ENCODE measurements at regions not wholly inside any gene's neighbourhood (a gene's known extent, or its start where the extent isn't known, plus 50 kb on each side); places are given as distances from the start of the nearest gene placed in this dataset.

DNA sequence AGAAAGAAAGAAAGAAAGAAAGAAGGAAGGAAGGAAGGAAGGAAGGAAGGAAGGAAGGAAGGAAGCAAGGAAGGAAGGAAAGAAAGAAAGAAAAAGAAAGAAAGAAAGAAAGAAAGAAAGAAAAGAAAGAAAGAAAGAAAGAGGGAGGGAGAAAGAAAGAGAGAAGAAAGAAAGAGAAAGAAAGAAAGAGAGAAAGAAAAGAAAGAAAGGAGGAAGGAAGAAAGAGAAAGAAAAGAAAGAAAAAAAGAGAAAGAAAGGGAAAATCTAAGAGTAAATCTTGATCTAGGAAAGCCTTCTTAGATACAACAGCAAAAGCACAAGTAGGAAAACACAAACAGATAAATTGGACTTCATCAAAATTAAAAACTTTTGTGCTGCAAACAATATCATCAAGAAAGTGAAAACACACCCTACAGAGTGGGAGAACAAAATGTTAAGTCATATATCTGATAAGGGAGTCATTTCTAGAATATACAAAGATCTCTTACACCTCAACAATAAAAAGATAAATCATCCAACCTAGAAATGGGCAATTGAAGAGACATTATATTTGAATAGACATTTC is 116.8 kb upstream of the FGF3 start:
- H3K4me1 ChIP-seq (ENCODE audit: insufficient read depth, low read length, poor library complexity, severe bottlenecking): no peaks in the 10 kb centered on the region
- no peaks in the 10 kb centered on the region for H3K79me2 ChIP-seq (ENCODE audit: insufficient read depth, low read length)
- no peaks in the 10 kb centered on the region for H3K36me3 ChIP-seq (ENCODE audit: insufficient read depth, low read length)
- H2AFZ ChIP-seq (ENCODE audit: low read length): no peak overlapping the region
- no peaks in the 10 kb centered on the region for H3F3A ChIP-seq (ENCODE audit: low read depth)
- H3K27me3 ChIP-seq (ENCODE audit: insufficient read depth, low read length, poor library complexity, severe bottlenecking): no peaks in the 10 kb centered on the region
- H3K9me3 ChIP-seq (ENCODE audit: insufficient read depth, low read depth, low read length): no peaks in the 10 kb centered on the region
- no peak for TF ChIP-seq CTCF (conservative IDR thresholded peaks at IDR 0.05; ENCODE audit: low read length)
- TF ChIP-seq EZH2phosphoT487 (IDR thresholded peaks at IDR 0.05; ENCODE audit: borderline replicate concordance): no peak
- H3K4me3 ChIP-seq (ENCODE audit: low read length, poor library complexity, severe bottlenecking): no peak overlapping the region
- H4K20me1 ChIP-seq (ENCODE audit: insufficient read depth, low read length, poor library complexity, severe bottlenecking): no peaks in the 10 kb centered on the region
- no peaks in the 10 kb centered on the region for H3K9me2 ChIP-seq (replicated peaks; ENCODE audit: low read depth, low read length)
- no peak overlapping the region for H3K9ac ChIP-seq (ENCODE audit: low read depth, low read length, poor library complexity, severe bottlenecking)
- no peak overlapping the region for H3K4me2 ChIP-seq (ENCODE audit: low read depth, low read length, poor library complexity, severe bottlenecking)

- Histone ChIP-seq H3K9me3 (ENCODE audit: insufficient read depth, low read depth, low read length) (no peaks in the 10 kb centered on the region), H3K79me2 (ENCODE audit: insufficient read depth, low read length) (no peaks in the 10 kb centered on the region), H3F3A (ENCODE audit: low read depth) (no peaks in the 10 kb centered on the region), H3K36me3 (ENCODE audit: insufficient read depth, low read length) (no peaks in the 10 kb centered on the region), H2AFZ (ENCODE audit: low read length) (no peak overlapping the region), H3K4me2 (ENCODE audit: low read depth, low read length, poor library complexity, severe bottlenecking) (no peak overlapping the region), H3K4me1 (ENCODE audit: insufficient read depth, low read length, poor library complexity, severe bottlenecking) (no peaks in the 10 kb centered on the region), H3K9ac (ENCODE audit: low read depth, low read length, poor library complexity, severe bottlenecking) (no peak overlapping the region), H4K20me1 (ENCODE audit: insufficient read depth, low read length, poor library complexity, severe bottlenecking) (no peaks in the 10 kb centered on the region), H3K27me3 (ENCODE audit: insufficient read depth, low read length, poor library complexity, severe bottlenecking) (no peaks in the 10 kb centered on the region), H3K9me2 (replicated peaks; ENCODE audit: low read depth, low read length) (no peaks in the 10 kb centered on the region), H3K4me3 (ENCODE audit: low read length, poor library complexity, severe bottlenecking) (no peak overlapping the region)
- TF ChIP-seq EZH2phosphoT487 (IDR thresholded peaks at IDR 0.05; ENCODE audit: borderline replicate concordance) (no peak), CTCF (conservative IDR thresholded peaks at IDR 0.05; ENCODE audit: low read length) (no peak)
Observed at GRCh38 chr11:69936771-69937170, 117.6 kb upstream of the FGF3 start.

- Histone ChIP-seq H3F3A (ENCODE audit: low read depth) (no peaks in the 10 kb centered on the region), H3K79me2 (ENCODE audit: insufficient read depth, low read length) (no peaks in the 10 kb centered on the region), H3K27me3 (ENCODE audit: insufficient read depth, low read length, poor library complexity, severe bottlenecking) (no peaks in the 10 kb centered on the region), H4K20me1 (ENCODE audit: insufficient read depth, low read length, poor library complexity, severe bottlenecking) (no peaks in the 10 kb centered on the region), H3K4me2 (ENCODE audit: low read depth, low read length, poor library complexity, severe bottlenecking) (no peak overlapping the region), H3K4me3 (ENCODE audit: low read length, poor library complexity, severe bottlenecking) (no peak overlapping the region), H3K9ac (ENCODE audit: low read depth, low read length, poor library complexity, severe bottlenecking) (no peak overlapping the region), H3K4me1 (ENCODE audit: insufficient read depth, low read length, poor library complexity, severe bottlenecking) (no peaks in the 10 kb centered on the region), H3K36me3 (ENCODE audit: insufficient read depth, low read length) (no peaks in the 10 kb centered on the region), H2AFZ (ENCODE audit: low read length) (no peak overlapping the region), H3K9me3 (ENCODE audit: insufficient read depth, low read depth, low read length) (no peaks in the 10 kb centered on the region), H3K9me2 (replicated peaks; ENCODE audit: low read depth, low read length) (no peaks in the 10 kb centered on the region)
- TF ChIP-seq EZH2phosphoT487 (IDR thresholded peaks at IDR 0.05; ENCODE audit: borderline replicate concordance) (no peak), CTCF (conservative IDR thresholded peaks at IDR 0.05; ENCODE audit: low read length) (no peak)
Observed at GRCh38 chr11:69938206-69938605, 119.0 kb upstream of the FGF3 start.
